ENCODE measurements at regions not wholly inside any gene's neighbourhood (a gene's known extent, or its start where the extent isn't known, plus 50 kb on each side); places are given as distances from the start of the nearest gene placed in this dataset.

DNA sequence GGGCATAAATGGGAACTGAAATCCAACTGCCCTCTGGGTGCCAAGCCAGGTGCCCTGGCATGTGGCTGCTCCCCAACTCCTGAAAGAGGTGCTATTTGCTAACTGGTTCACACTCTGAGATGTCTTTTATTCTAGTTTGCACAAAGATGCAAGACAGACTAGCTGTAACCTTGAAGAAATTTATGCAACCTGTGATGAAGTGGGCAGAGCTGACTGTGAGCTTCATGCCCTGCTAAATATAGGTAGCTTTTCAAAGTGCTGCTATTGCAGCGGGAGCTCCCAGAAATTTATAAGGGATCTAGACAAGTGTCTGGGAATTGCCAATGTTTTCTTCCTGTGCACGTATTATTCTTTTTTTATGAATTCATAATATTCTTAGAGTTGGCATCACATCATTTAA is 517.5 kb downstream of the RNF144B start:
- TF ChIP-seq POLR2A (IDR thresholded peaks at IDR 0.05; ENCODE audit: extremely low read depth, insufficient read length) = no peak
- TF ChIP-seq, protein P1, sequence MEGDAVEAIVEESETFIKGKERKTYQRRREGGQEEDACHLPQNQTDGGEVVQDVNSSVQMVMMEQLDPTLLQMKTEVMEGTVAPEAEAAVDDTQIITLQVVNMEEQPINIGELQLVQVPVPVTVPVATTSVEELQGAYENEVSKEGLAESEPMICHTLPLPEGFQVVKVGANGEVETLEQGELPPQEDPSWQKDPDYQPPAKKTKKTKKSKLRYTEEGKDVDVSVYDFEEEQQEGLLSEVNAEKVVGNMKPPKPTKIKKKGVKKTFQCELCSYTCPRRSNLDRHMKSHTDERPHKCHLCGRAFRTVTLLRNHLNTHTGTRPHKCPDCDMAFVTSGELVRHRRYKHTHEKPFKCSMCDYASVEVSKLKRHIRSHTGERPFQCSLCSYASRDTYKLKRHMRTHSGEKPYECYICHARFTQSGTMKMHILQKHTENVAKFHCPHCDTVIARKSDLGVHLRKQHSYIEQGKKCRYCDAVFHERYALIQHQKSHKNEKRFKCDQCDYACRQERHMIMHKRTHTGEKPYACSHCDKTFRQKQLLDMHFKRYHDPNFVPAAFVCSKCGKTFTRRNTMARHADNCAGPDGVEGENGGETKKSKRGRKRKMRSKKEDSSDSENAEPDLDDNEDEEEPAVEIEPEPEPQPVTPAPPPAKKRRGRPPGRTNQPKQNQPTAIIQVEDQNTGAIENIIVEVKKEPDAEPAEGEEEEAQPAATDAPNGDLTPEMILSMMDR (IDR thresholded peaks at IDR 0.05; ENCODE audit: low read depth, low read length) = no peak
